NCI-H82 treated with DMSO at 0.1 percent for 48 hours (cell line): ENCODE measurements at regions not wholly inside any gene's neighbourhood (a gene's known extent, or its start where the extent isn't known, plus 50 kb on each side); places are given as distances from the start of the nearest gene placed in this dataset.
"Not testable (repeated sequence)": the region's sequence is repeated elsewhere in the genome, so short reads cannot be mapped to it uniquely, and the experiment has no call there.

ENCODE experiments used
- DNase-seq: peaks from one replicate; lab custom pipeline; 2025; ENCODE audit not compliant: unreplicated experiment; lab: John Stamatoyannopoulos, UW

DNA sequence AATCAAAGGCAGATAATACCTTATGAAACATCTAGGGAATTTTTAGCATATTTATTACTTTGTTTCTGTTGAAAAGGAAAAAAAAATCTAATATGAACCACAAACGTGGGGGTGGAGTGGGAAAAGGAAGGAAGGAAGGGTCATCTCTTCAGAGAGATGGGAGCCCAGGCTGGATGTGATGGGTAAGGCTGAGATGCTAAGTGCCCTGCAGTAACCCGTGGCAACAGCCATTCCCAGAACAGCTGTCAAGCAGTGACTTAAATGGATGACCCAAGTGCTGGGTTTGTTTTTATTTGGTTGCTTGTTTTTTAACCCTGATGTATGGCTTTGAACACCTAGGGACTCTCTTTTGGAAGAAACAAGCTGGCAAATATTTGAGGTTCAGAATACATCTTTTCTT lies 50.7 kb upstream of the KLF7 start:
- peak; percentile 26 for DNase-seq

DNA sequence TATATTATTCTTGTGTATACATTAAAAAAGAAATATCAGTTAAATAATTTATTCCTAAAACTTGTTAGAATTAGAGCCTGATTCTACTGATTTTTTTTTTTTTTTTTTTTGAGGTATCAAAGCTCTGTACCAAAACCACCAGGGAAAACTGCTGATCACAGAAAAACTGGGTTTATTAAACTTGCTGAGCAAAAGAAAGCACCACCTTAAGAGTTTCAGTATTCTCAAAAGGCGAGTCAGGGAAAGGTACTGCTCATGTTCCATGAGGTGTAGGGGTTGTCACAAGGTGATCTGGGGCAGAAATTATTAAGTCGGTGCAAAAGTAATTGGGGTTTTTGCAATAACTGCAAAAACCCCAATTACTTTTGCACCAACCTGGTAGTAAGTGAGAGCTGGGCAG lies 51.7 kb upstream of the KLF7 start:
- no peak for DNase-seq

DNA sequence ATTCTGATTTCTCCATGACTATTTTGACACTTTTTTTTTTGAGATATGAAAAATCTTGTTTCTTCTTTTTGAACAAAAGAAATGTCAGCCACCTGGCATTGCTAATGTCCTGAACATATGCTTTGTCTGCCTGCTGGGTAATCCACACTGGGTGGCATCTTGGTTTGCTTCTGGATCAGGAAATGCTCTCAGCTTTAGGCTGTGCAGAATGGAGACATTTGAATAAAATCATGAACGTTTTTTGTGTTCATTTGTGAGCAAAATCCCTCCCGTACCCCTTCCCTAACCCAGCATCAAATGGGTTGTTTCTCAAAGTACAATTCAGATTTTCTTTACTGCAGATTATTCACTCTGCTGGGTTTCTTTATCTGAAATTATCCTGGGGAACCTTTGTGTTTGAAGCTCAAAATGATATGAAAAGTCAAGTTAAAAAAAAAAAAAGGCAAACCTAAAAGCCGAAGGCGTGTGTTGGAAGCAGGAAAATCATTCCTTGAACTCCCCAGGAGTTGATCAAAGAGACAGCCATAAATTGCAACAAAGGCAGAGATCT lies 53.4 kb upstream of the KLF7 start:
- DNase-seq: no peak

DNA sequence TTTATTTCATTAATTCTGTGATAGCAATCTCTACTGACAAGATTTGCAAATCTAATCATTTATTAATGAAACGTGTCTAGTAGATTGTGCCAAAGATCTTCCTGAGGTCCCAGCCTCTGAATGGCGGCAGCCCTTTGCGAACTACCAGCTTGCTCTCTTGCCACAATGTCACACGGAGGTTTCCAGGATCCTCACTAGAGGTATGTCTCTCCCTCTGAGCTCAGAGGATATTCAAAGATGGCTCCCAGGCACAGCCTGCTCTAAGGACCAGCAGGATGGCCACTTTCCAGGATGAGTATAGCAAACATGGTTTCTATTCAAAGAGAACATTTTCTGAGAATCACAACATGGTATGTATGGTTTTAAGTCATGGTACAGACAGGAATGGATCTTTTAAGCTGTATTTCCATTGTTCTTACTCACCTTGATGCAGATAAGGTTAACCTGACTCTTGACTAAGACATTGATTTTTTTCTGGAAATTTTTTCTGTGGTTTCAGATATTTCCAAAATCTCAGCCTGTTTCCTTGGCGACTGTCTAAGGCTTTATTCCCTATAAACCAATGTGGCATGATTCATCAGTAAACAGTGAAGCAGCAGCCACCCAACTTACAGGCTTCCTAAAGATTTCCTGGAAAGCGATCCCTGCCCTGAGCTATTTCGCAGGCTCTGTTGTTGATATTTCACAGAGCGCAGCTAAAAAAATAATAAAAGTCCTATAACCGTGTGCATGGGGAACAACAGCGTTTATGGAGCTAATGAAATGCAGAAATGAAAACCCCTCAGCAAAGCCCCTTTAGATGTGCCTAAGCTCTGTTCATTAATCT lies 54.1 kb upstream of the KLF7 start:
- peak; percentile 36 for DNase-seq

DNA sequence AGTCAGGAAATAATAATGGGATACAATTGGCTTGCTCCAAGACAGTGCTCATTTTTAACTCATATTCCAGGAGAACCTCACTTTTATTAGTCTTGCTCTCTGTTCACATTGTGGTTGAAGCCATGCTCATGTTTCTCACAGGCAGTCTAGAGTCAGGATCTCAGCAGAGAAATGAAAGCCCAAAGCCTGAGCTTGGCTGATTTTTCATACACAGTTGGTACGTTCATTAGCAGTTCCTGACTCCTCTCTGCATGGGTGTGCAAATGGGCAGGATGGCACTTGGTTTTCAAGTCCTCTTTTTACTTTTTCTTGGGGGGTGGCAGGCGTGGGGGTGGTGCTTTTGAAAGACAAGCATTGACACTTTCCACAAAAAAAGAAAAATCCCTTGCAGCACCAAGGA lies 56.0 kb upstream of the KLF7 start:
- DNase-seq: no peak

DNA sequence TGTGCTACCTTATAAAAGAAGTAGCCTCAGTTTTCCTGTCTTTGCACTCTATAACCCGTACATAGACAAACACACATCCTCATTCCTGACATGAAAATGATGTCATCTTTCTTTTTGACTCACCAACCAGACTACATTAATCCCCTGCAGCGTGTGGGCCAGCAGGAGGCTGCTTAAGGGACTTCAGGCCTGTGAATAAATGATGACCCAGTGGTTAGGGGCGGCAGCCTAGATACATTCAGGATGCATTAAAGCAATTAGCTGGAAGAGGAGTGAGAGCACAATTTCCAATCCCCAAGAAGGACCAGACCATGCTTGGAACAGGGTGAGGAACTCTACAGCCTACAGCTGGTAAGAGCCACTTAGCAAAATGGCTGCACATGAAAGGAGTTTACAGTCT lies 57.3 kb upstream of the KLF7 start:
- DNase-seq: peak; percentile 29

DNA sequence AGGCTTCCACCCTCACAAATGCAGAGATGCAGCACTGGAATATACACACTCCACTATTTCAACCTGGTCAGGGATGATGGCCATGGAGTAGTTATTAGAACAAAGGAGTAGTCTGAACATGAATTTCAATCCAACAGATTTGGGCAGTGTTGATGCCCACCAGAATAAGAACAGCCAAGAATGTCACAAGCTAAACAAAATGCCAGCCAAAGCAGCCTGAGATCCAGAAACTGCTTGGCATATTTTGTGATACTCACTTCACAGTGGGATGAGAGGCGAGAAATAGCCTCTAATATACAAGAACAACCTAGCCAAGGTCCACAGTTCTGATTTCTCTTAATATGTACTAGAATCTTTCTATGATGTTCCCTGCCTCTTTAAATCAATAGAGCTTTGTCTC lies 58.6 kb upstream of the KLF7 start:
- no peak for DNase-seq

DNA sequence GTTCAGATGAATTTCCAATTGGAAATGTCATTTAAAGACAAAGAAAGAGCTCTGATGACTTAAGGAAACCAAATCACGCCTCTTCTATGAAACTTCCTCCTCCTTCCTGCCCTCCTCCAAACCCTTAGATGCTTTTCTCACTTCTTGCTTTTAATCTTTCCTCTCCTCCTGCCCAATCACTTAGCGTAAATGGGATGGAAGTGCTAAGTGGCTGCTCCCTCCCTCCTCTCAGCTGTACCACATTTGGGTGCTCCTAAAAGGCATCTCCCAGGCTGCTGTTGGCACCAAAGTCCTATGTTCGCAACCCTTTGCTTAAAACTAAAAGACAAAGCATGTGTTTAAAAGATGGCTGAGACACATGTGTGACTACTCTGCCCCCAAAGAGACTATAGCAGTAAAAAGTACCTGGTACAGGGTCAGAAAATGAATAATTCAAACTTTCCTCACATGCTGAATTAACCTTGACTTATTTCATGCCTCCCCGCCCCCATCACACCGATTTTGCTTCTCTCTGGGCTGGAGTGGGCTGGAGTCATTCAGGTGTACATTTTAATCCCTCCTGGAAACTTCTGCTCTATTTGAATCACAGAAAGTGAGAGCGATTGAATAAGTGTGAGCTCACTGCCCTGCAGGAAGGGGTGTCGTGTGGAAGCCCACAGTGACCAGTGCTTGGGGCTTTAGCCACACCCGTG lies 59.2 kb upstream of the KLF7 start:
- no peak for DNase-seq

DNA sequence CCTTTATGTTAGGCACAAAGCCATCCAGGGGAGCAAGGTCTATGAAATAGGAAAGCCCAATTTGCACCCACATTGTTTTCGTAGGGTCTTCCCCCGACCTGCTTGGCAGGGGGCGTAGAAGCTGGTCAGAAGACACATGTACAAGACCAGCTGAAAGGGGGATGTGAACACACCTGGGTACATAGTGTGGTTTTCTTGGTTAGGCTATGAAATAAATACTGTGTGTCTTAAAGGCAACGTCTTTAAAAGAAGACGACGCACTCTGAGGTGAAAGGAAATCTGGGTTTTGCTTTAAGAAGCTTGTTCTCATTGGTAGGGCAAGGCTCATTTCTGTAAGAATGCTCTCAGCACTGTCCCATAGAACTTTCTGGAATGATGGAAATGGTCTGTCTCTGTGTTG lies 60.0 kb upstream of the KLF7 start:
- DNase-seq: no peak

DNA sequence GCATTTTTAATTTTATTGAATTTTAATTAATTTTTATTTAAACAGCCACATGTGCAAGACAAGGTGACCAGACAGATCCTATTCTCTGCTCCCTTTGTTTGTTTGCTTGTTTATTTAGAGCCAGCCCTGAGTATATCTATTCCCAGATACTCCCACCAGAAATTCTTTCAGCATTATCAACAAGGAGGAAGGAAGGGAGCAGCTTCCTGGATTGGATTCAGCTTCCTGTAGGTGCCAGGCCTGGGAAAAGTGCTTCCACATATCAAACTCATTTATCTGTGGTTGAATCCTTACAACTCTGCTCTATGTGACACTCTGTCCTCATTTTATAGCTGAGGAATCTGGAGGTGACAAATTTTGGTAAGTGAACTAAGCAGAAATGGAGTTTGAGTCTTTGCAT lies 60.5 kb upstream of the KLF7 start:
- DNase-seq: no peak

DNA sequence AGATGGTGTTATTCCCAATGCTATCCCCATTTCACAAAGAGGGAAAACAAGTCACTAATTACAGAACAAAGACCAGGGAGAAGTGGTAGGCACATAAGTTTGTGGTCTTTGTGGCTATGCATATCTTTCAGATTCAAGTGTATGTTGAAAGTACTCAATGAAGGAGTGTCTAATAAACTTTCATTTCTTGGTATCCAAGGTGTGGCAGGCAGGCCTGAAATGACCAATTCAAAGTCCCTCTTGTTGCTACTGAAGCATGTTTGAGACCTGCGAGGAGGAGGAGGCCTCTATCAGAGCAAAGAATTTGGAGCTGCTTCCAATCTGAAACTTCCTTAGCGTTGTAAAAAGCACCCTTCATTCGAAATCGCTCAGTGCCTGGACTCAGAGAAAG lies 60.9 kb upstream of the KLF7 start:
- DNase-seq: no peak

DNA sequence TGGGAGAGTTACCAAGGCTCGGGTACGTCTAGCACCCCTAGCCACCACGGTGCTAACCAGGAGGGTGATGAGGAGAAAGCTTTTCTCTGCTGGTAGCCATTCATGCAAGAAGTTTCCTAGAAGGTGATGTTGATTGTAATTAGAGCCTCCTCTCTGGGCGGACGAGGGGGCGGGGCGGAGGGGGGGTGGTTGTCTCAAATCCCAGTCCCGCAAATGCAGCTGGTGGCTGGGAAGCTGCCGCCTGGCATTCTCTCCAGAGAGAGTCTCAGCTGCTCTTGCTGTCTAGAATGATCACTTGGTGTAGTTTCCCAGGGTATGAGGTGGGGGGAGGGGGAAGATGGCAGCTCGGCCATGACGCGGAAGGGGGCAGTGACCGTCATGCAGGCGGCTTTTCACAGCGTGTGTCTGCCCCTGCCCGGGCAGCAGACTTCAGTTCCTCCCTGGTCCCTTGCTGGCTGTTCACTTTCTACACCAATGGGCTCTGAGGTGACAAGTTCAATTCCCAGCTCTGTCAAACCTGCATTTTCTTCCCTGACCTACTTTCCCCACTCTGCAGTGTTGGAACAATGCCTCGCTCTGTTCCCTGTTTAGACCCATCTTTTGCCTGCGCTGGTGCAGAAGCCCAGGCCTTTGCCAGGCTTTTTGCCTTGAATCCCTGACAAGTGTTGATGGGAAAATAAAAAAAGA lies 61.5 kb upstream of the KLF7 start:
- no peak for DNase-seq

DNA sequence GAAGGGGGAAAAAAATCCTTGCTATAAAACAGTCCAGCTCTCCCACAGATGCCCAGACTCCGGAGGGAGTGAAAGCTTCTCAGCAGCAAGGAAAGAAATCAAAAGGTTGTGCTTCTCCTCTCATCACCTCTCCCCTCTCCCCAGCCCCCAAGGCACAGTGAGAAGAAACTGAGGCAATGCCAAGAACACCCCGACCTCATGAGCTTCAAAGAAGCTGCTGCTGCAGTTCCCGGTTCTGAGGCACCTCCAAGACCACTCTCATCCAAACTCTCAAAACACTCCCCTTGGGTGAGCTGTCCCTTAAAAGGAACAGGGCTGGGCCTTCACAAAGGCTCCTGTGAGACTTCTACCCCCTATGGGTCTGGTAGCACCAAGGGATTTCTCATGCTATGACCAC lies 62.0 kb upstream of the KLF7 start:
- DNase-seq: no peak

DNA sequence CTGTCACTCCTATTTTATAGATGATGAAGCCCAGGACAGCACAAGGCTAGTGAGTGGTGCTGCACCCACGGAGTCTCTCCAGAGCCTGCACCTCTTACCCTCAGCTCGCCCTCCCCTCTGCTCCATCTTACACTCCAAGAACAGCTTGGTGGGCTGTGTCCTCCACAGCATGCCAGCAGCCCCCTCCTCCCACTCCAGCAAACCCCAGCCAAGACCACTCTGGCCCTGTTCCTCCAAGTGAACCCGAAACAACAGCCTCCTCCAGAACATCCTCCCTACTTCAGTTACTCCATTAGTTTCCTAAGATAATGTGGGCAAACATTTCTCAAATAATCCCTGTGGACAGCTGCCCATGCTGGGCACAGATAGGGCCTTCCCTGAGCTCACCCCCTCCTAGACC lies 62.7 kb upstream of the KLF7 start:
- no peak for DNase-seq

DNA sequence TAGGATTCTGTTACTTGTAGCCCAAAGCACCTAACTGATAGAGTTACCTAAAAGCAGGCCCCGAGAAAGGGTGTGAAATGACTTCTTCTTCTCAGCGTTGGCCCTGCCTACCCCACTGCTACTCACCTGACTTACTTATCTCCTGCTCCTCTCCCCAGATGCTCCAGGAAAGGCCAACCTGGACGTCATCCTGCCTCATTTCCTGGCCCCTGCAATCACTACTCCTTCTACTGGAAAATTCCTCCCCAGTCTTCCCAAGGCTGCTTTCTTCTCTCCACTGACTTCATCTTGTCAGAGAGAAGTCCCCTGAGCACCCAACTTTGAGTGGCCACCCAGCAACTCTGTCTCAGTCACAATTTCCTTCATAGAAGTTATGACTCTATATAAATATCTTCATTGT lies 63.4 kb upstream of the KLF7 start:
- no peak for DNase-seq

DNA sequence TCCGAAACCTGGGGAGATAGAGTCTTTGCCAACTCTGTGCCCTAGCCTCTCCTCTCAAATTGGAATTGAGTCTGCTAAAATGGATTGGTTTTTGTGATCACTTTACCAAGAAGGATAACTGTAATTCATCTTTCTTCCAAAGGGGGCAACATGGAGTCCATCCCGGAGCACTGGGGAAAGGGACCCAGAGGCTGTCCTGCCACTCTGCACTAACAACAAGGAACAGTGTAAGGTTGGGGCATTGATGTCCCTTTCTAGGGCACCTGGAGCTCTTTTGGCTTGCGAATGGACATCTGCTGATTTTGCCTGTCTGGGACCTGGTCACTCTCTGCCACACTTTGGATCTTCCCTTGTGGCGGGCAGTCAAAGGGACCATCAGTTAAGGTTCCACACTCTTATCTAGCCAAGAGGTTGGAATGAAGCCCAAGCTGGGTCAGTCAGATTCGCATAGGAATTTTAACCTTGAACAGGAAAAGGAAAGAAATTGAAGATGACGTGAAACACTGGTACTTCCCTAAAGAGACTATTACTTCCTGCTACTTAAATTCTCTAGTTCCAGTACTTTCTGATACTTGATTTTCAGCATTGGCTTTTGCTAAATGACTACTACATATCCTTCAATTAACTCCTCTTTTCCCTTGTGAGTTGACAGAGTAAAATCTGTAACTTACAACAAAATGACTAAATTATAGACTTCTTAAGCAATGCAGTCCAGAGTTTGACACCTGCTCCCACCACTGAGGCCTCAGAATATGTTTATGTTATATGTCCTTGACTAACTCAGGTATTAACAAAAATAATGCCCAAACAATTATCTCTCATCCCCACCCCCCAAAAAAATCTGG lies 64.7 kb upstream of the KLF7 start:
- DNase-seq: peak; percentile 20

DNA sequence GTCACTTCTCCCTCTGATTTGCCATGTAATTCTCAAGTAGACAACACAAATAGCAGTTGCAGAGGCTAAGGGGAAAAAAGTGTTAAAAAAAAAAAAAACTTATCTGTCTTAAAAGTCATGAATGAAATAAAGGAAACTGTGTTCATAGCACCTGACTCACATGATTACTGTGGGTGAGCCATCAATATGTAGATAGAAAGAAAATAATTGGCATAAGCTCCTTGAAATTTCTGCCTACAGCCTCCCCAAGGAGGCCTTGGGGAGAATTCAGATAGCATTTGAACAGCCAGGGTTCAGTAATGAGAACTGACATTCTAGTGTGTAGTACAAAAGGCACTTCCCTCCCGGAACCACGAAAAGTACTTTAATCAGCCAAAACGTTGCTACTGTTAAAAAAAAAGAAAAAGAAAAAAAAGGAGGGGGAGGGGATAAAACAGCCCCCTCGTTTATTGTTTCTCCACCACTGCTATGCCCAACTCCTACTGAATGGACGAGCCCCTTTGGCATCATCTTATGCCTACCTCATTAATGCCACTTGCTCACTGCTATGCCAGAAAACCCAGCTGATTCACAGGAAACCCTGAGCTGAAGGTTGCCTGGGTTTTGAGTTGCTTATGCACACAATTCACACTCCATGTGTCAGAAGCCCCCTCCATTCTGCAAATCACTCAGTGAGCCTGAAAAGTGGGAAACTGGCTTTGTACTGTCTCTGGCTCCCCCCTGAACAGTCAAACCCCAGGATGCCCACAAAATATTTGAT lies 65.5 kb upstream of the KLF7 start:
- DNase-seq: no peak

DNA sequence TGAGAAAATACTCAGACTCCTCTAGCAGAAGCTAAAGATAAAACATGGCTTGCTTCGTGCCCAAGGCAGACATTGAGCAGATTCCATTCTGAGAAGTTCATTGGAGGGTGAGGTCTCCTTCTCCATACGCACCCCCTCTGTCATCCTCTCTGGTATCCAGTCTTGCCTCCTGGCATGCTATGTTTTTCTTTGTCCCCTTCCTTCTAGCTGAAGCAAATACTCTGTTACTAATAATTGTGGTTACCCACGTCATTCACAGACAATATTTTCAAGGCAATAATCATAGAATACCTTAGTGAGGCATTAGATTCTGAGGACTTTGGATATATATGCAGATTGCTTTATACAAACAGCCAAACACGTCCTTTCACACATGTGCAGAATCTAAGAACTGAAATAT lies 66.2 kb upstream of the KLF7 start:
- DNase-seq: no peak

DNA sequence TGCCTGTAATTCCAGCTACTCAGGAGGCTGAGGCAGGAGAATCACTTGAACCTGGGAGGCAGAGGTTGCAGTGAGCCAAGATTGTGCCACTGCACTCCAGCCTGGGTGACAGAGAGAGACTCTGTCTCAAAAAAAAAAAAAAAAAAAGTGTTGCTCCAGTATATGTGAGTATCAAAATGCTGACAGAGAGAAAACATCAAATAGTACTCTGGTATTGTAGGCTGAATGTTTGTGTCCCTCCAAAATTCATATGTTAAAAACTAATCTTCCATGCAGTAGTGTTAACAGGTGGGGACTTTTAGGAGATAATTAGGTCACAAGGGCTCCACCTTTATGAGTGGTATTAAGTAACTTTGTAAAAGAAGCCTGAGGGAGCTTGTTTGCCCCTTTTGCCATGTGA lies 67.4 kb upstream of the KLF7 start:
- not testable (repeated sequence) for DNase-seq

DNA sequence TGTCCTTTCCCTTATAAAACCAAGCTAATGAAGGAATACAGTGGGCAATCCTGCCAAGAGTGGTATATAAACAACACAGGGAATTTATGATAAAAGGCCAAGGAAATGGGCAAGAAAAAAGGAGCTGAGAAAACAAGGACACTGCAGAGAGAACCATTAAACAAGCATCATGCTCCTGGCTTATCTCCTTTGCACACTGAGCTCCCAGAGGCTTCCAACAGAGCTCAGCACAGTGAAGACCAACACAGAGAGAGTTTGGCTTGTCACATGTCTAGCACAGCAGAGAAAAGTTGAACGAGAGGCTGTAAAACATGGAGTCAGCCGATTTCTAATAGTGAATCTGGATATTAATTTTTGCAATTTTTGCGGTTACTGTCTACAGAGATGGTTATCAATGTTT lies 68.0 kb upstream of the KLF7 start:
- no peak for DNase-seq
